ENCODE measurements at regions not wholly inside any gene's neighbourhood (a gene's known extent, or its start where the extent isn't known, plus 50 kb on each side); places are given as distances from the start of the nearest gene placed in this dataset.

DNA sequence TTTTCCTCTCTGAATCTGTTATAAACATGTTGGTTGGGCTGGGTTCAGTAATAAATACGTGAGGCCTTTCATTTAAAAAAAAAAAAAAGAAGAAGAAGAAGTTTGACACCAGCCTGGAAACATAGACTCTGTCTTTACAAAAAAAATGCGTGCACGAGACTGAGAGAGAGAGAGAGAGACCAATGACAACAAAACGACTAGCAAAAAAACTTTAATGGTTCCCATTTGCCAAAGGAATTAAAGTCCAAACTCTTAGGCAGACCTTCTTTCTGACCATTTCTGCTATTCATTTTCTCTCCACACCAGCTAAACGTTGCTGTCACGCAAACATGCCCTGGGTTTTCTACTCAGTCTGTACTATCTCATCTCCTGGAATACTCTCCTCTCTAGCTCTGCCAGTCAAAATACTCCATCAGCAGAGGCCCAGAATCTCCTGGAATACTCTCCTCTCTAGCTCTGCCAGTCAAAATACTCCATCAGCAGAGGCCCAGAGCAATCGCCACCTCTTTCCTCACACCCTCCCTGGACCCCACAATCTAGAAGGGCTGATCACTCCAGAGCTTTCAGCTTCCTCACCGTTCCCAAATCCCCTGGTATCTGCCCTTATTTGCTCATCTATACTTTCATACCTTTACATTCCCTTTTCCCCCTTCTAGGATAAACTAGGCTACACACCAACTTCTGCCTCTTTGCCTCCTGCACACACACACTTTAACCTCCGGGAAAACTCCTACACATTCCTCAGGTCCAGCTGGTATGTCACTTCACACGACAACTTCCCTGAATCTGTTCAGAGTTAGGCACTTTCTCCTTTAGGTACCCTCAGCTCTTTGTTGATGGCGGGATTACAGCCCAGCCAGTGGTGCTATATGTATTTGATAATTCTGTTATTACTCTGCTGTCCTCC is 100.0 kb downstream of the CDC7 start:
- no peaks in the 10 kb centered on the region for H3K27me3 ChIP-seq
- H3K4me3 ChIP-seq, result no peak overlapping the region
- DNase-seq, result no peak
- no peaks in the 10 kb centered on the region for H3K9me3 ChIP-seq
- no peaks in the 10 kb centered on the region for H3K36me3 ChIP-seq
- no peaks in the 10 kb centered on the region for H3K4me1 ChIP-seq
- H3K27ac ChIP-seq, result no peak overlapping the region
- no peak for TF ChIP-seq CTCF (IDR thresholded peaks at IDR 0.05)
- H3K9ac ChIP-seq (ENCODE audit: low read depth in 2 of 2, low read length in 2 of 2), result no peak overlapping the region
- intact Hi-C loops (cut with DNase I), result no loop called here

GRCh38 chr1:91601554-91602376 is 101.1 kb downstream of the CDC7 start:
- Histone ChIP-seq H3K4me3 (no peak overlapping the region), H3K27me3 (no peaks in the 10 kb centered on the region), H3K27ac (no peak overlapping the region), H3K36me3 (no peaks in the 10 kb centered on the region), H3K9ac (ENCODE audit: low read depth in 2 of 2, low read length in 2 of 2) (no peak overlapping the region), H3K4me1 (no peaks in the 10 kb centered on the region), H3K9me3 (no peaks in the 10 kb centered on the region)
- no peak for TF ChIP-seq CTCF (IDR thresholded peaks at IDR 0.05)
- intact Hi-C loops (cut with DNase I), result no loop called here
- no peak for DNase-seq

DNA sequence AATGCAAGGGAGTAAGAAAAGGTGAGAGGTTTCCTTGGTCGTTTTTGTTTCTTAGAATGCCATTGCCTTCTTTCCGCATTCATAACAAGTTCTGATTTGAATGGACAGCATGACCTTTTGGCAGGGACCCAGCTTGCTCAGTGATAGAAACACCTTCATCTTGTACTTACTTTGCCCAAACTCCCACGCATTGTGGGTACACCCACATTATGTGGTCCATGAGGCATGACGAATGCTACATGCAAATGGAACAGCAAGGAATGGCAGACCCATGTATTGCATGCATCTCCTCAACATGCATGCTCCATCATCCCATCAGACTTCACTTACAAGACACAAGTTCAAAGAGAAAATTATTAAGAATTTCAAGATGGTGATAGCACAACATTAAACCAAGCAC is 102.8 kb downstream of the CDC7 start:
- intact Hi-C loops (cut with DNase I), result no loop called here
- no peak overlapping the region for H3K27ac ChIP-seq
- no peak overlapping the region for H3K4me3 ChIP-seq
- H3K4me1 ChIP-seq, result no peaks in the 10 kb centered on the region
- H3K27me3 ChIP-seq, result no peaks in the 10 kb centered on the region
- no peaks in the 10 kb centered on the region for H3K36me3 ChIP-seq
- H3K9ac ChIP-seq (ENCODE audit: low read depth in 2 of 2, low read length in 2 of 2), result no peak overlapping the region
- TF ChIP-seq CTCF (IDR thresholded peaks at IDR 0.05), result no peak
- H3K9me3 ChIP-seq, result no peaks in the 10 kb centered on the region
- no peak for DNase-seq

GRCh38 chr1:91604632-91605031 is 104.0 kb downstream of the CDC7 start:
- intact Hi-C loops (cut with DNase I), result no loop called here
- Histone ChIP-seq H3K9me3 (no peaks in the 10 kb centered on the region), H3K9ac (ENCODE audit: low read depth in 2 of 2, low read length in 2 of 2) (no peak overlapping the region), H3K27me3 (no peaks in the 10 kb centered on the region), H3K27ac (no peak overlapping the region), H3K4me1 (no peaks in the 10 kb centered on the region), H3K36me3 (no peaks in the 10 kb centered on the region), H3K4me3 (no peak overlapping the region)
- DNase-seq, result no peak
- TF ChIP-seq CTCF (IDR thresholded peaks at IDR 0.05), result no peak

GRCh38 chr1:91605566-91605965 is 104.9 kb downstream of the CDC7 start:
- Histone ChIP-seq H3K4me3 (no peak overlapping the region), H3K27ac (no peak overlapping the region), H3K36me3 (no peaks in the 10 kb centered on the region), H3K4me1 (no peaks in the 10 kb centered on the region), H3K27me3 (no peaks in the 10 kb centered on the region), H3K9me3 (no peaks in the 10 kb centered on the region), H3K9ac (ENCODE audit: low read depth in 2 of 2, low read length in 2 of 2) (no peak overlapping the region)
- no peak for DNase-seq
- intact Hi-C loops (cut with DNase I), result no loop called here
- no peak for TF ChIP-seq CTCF (IDR thresholded peaks at IDR 0.05)

All from colonic mucosa (tissue), 4 donors.